GM21717 (cell line): ENCODE measurements at regions not wholly inside any gene's neighbourhood (a gene's known extent, or its start where the extent isn't known, plus 50 kb on each side); places are given as distances from the start of the nearest gene placed in this dataset.
A peak's percentile ranks its signal among the peaks of the same experiment; 100 is the strongest.

Experiments
- ATAC-seq: cut with Tn5 transposase; IDR thresholded peaks from one replicate; pipeline ENCODE4 v1.9.1; 2021; ENCODE audit warnings: mild to moderate bottlenecking, moderate library complexity; ENCODE audit not compliant: unreplicated experiment

GRCh38 chr3:22922317-22922716, 280.8 kb upstream of the UBE2E2 start:
- no peak for ATAC-seq

DNA sequence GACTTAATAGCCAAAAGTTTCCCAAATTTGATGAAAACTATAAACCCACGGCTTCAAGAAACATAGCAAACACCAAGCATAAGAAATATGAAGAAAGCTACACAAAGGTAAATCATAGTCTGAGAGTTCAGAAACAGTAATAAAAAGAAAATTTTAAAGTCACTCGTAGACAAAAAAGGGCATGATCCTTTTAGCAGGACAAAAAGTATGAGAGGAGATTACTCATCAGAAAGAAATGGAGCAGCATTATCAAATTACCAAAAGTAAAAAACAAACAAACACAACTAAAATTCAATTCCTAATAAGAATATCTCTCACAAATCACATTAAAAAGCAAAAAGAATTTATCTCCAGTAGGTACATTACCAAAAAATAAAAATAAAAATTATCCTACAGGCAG, 279.4 kb upstream of the UBE2E2 start:
- no peak for ATAC-seq

DNA sequence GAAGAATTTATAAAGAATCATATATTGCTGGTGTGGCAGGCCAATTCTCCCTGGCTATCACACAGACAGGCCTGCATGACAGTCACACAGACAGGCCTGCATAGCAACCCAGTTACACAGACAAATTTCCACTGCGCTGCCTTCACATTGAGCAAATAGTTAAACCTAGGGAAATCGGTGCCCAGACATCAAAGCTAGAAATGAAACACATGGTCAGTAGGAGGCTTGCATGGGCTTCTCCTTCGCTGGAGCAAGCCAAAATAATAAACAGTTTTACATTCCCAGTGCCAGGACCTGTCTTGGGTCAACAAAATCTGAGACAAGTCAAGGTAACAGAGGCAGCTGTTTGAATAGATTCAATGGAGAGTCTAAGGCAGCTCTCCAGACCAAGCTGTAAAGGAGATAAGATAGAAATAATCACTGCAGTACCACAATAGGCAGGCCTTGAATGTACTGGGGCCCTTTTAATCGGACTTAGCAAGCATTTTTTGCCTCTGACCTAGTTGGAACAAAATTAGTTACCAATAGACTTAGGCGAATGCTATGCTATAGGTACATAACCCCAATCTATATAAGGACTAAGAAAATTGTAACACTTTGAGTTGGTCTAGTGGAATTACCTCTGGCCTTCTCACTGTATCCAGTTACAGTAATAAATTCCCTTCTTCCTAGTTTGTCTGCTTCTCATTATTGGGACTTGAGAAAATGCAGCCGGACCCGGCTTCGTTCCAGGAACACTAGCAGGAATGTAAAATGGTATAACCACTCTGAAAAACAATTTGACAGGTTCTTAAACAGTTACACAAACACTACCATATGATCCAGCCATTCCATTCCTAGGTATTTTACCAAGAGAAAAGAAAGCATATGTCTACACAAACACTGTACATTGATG, 274.7 kb upstream of the UBE2E2 start:
- ATAC-seq, result no peak

- no peak for ATAC-seq
Observed at GRCh38 chr3:22933051-22933840, 269.9 kb upstream of the UBE2E2 start.

- ATAC-seq, result no peak
Observed at GRCh38 chr3:22933841-22934116, 269.3 kb upstream of the UBE2E2 start.

GRCh38 chr3:22935040-22935439, 268.1 kb upstream of the UBE2E2 start:
- ATAC-seq, result no peak

GRCh38 chr3:22937536-22937935, 265.6 kb upstream of the UBE2E2 start:
- no peak for ATAC-seq

GRCh38 chr3:22938739-22939138, 264.4 kb upstream of the UBE2E2 start:
- ATAC-seq, result no peak

DNA sequence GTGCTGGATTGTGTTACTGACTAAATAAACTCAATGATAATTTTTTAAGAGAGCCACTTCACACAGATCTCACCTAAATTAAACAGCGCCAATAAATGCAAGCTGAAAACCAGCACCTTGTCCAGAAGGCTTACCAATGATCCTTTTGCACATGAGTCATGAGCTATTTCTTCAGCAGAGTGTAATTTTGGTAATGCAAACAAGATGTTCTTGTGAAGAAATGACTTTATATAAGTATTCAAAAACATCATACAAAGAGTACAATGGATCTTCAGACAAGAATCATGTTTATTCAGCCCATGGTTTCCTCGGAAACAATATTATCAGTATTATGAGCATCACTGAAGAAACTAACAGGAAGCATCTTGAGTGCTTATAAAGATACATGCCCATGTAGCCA, 263.8 kb upstream of the UBE2E2 start:
- ATAC-seq, result no peak

- ATAC-seq, result no peak
Observed at GRCh38 chr3:22940285-22940684, 262.8 kb upstream of the UBE2E2 start.

DNA sequence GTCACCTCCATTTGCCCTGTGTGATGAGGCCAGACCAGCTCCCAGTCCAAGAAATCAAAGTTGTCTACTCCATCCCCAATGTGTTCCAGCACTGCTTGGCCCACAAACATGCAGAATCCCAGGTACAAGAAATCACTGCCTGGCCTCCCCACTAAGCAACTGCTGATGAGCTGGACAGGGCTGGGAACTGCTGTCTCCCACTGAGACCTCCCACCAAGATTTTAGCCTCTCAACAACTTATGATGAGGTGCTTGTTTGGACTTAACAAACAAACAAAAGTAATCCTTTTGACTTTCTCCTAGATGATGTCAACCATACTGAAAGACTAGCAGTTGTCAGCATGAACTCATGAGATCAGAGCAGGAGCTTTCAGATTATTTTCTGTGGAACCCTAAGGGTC, 260.1 kb upstream of the UBE2E2 start:
- no peak for ATAC-seq

DNA sequence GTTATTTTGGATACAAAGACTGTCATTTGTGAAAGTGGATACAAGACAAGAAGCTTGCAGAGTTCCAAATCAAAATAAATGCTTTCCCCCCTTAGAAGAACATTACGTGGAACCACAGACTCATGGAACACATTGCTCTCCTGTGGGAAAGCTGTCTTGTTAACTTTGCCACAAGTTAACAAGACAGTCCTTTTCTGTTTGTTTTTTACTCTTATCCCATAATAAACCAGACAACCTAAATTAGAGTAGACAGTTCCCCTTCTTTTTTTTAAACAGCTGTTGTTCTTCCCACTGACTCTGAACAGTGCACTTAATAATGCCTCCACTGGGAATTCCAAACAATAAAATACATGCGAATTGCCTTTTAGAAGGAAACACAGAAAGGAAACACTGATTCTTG, 255.3 kb upstream of the UBE2E2 start:
- no peak for ATAC-seq

GRCh38 chr3:22951910-22952309, 251.2 kb upstream of the UBE2E2 start:
- no peak for ATAC-seq

DNA sequence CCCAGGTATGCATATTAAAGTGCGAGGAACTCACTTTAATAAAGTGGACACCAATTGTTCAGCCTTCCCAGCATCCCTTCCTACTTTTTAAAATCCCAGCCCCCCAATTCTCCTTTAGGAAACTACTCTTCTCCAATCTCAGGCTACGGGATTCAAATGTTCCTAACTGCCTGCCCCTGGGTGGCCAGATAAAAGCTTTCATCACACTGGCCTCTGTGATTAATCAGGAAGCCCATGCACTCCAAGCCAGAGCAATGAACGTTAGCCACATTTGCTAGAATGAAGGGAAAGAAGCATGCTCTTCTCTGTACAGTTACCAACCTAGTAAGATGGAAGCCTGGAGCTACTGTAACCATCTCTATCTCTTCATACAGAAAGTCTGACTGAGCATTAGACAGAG, 250.3 kb upstream of the UBE2E2 start:
- ATAC-seq, result no peak

- ATAC-seq, result peak; percentile 99
Observed at GRCh38 chr3:22959593-22959992, 243.5 kb upstream of the UBE2E2 start.

GRCh38 chr3:22960105-22960984, 242.8 kb upstream of the UBE2E2 start:
- ATAC-seq, result peak; percentile 37

- no peak for ATAC-seq
Observed at GRCh38 chr3:22962244-22962643, 240.9 kb upstream of the UBE2E2 start.

- no peak for ATAC-seq
Observed at GRCh38 chr3:22966349-22966748, 236.8 kb upstream of the UBE2E2 start.

DNA sequence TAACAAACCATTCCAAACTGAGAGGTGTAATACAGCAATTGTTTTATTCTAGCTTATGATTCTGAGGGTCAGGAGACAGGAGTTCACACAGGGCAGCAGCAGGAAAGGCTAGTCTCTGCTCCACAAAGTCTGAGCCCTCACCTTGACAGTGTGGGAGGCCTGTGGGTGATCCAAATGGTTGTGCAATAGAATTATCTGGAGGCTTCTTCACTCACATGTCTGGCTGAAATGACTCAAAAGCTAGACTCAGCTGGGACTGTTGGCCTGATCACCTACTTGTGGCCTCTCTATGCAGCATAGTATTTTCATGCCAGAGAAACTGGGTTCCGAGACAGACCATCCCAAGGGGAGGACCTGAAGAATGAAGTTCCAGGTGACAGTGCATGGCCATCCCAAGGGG, 233.9 kb upstream of the UBE2E2 start:
- ATAC-seq, result no peak

DNA sequence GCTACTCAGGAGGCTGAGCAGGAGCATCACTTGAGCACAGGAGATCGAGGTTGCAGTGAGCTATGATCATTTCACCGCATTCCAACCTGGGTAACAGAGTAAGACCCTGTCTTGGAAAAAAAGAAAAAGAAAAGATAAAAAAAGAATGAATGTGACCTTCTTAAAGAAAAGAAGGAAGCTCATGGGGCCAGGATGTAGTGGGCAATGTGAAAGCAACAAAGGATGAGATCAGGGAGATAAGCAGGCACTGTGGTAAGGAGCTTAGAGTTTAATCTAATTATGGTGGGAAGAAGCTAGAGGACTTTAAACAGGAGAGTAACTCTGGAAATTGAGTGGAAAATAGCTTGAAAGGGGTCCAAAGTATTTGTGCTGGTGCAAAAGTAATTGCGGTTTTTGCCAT, 231.6 kb upstream of the UBE2E2 start:
- no peak for ATAC-seq

- no peak for ATAC-seq
Observed at GRCh38 chr3:22977042-22977441, 226.1 kb upstream of the UBE2E2 start.
